ENCODE measurements at regions not wholly inside any gene's neighbourhood (a gene's known extent, or its start where the extent isn't known, plus 50 kb on each side); places are given as distances from the start of the nearest gene placed in this dataset.
"Not testable (repeated sequence)": the region's sequence is repeated elsewhere in the genome, so short reads cannot be mapped to it uniquely, and the experiment has no call there.

DNA sequence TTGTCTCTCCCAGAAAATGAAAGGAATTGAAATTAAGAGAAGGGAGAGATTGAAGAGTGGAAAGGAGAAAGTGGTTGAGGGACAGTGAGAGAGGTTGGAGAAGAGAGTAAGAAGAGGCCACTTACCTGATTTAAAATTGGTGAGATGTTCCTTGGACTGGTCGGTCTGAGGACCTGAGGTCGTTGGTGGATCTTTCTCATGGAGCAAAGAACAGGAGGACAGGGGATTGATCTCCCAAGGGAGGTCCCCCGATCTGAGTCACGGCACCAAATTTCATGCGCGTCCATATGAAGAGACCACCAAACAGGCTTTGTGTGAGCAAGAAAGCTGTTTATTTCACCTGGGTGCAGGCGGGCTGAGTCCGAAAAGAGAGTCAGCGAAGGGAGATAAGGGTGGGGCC is 415.7 kb upstream of the EPHA7 start:
- WGBS, 2 donors: 79 to 85% methylated on average over 7 to 9 of the region's 9 CpGs
- not testable (repeated sequence) for H3K4me3 ChIP-seq; ATAC-seq (ENCODE audit: insufficient read depth, low FRiP score); H3K9me3 ChIP-seq (ENCODE audit: control insufficient read depth in 4 of 4, insufficient read depth in 3 of 4, low read length in 3 of 4); H3K36me3 ChIP-seq (ENCODE audit: control insufficient read depth in 4 of 4, insufficient read depth in 4 of 4, low read length in 4 of 4); H3K4me1 ChIP-seq (ENCODE audit: control insufficient read depth in 5 of 5, insufficient read depth in 5 of 5, low read length in 5 of 5); DNase-seq; H3K27ac ChIP-seq (ENCODE audit: low read depth in 1 of 2, low read length in 1 of 2); H3K9ac ChIP-seq (ENCODE audit: insufficient read depth in 1 of 2, low read length in 2 of 2); H3K27me3 ChIP-seq (ENCODE audit: control insufficient read depth in 3 of 3, insufficient read depth in 3 of 3, low read length in 2 of 3)

- not testable (repeated sequence) for H3K4me3 ChIP-seq; DNase-seq; H3K27me3 ChIP-seq (ENCODE audit: control insufficient read depth in 3 of 3, insufficient read depth in 3 of 3, low read length in 2 of 3); H3K9me3 ChIP-seq (ENCODE audit: control insufficient read depth in 4 of 4, insufficient read depth in 3 of 4, low read length in 3 of 4); H3K27ac ChIP-seq (ENCODE audit: low read depth in 1 of 2, low read length in 1 of 2); H3K36me3 ChIP-seq (ENCODE audit: control insufficient read depth in 4 of 4, insufficient read depth in 4 of 4, low read length in 4 of 4); H3K4me1 ChIP-seq (ENCODE audit: control insufficient read depth in 5 of 5, insufficient read depth in 5 of 5, low read length in 5 of 5); H3K9ac ChIP-seq (ENCODE audit: insufficient read depth in 1 of 2, low read length in 2 of 2); ATAC-seq (ENCODE audit: insufficient read depth, low FRiP score)
- WGBS, 2 donors: 77 to 83% methylated on average over 4 to 12 of the region's 12 CpGs
Measured at GRCh38 chr6:93833326-93833725, 414.0 kb upstream of the EPHA7 start.

DNA sequence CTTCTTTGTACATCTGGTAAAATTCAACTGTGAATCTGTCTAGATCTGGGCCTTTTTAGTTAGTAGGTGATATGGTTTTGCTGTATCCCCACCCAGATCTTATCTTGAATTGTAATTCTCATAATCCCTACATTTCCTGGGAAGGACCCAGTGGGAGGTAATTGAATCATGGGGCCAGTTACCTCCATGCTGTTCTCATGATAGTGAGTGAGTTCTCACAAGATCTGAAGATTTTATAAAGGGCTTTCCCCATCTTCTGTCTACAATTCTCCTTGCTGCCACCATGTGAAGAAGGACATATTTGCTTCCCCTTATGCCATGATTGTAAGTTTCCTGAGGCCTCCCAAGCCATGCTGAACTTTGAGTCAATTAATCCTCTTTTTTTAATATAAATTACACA is 410.4 kb upstream of the EPHA7 start:
- DNase-seq; ATAC-seq (ENCODE audit: insufficient read depth, low FRiP score); H3K36me3 ChIP-seq (ENCODE audit: control insufficient read depth in 4 of 4, insufficient read depth in 4 of 4, low read length in 4 of 4); H3K27ac ChIP-seq (ENCODE audit: low read depth in 1 of 2, low read length in 1 of 2); H3K4me3 ChIP-seq; H3K27me3 ChIP-seq (ENCODE audit: control insufficient read depth in 3 of 3, insufficient read depth in 3 of 3, low read length in 2 of 3); H3K9ac ChIP-seq (ENCODE audit: insufficient read depth in 1 of 2, low read length in 2 of 2); H3K9me3 ChIP-seq (ENCODE audit: control insufficient read depth in 4 of 4, insufficient read depth in 3 of 4, low read length in 3 of 4); H3K4me1 ChIP-seq (ENCODE audit: control insufficient read depth in 5 of 5, insufficient read depth in 5 of 5, low read length in 5 of 5): not testable (repeated sequence)

GRCh38 chr6:93829009-93829408 is 409.6 kb upstream of the EPHA7 start:
- Histone ChIP-seq H3K9me3 (ENCODE audit: control insufficient read depth in 4 of 4, insufficient read depth in 3 of 4, low read length in 3 of 4) (no peaks in the 10 kb centered on the region), H3K4me3 (no peak overlapping the region), H3K36me3 (ENCODE audit: control insufficient read depth in 4 of 4, insufficient read depth in 4 of 4, low read length in 4 of 4) (no peaks in the 10 kb centered on the region), H3K9ac (ENCODE audit: insufficient read depth in 1 of 2, low read length in 2 of 2) (no peak overlapping the region), H3K27ac (ENCODE audit: low read depth in 1 of 2, low read length in 1 of 2) (no peak overlapping the region), H3K27me3 (ENCODE audit: control insufficient read depth in 3 of 3, insufficient read depth in 3 of 3, low read length in 2 of 3) (no peaks in the 10 kb centered on the region), H3K4me1 (ENCODE audit: control insufficient read depth in 5 of 5, insufficient read depth in 5 of 5, low read length in 5 of 5) (no peaks in the 10 kb centered on the region)
- no peak for DNase-seq
- WGBS, 2 donors: 90 to 97% methylated on average over 1 of the region's 1 CpG
- ATAC-seq (ENCODE audit: insufficient read depth, low FRiP score): no peak
- TF ChIP-seq, protein P1, sequence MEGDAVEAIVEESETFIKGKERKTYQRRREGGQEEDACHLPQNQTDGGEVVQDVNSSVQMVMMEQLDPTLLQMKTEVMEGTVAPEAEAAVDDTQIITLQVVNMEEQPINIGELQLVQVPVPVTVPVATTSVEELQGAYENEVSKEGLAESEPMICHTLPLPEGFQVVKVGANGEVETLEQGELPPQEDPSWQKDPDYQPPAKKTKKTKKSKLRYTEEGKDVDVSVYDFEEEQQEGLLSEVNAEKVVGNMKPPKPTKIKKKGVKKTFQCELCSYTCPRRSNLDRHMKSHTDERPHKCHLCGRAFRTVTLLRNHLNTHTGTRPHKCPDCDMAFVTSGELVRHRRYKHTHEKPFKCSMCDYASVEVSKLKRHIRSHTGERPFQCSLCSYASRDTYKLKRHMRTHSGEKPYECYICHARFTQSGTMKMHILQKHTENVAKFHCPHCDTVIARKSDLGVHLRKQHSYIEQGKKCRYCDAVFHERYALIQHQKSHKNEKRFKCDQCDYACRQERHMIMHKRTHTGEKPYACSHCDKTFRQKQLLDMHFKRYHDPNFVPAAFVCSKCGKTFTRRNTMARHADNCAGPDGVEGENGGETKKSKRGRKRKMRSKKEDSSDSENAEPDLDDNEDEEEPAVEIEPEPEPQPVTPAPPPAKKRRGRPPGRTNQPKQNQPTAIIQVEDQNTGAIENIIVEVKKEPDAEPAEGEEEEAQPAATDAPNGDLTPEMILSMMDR (IDR thresholded peaks at IDR 0.05; ENCODE audit: control extremely low read depth, extremely low read depth): no peak

DNA sequence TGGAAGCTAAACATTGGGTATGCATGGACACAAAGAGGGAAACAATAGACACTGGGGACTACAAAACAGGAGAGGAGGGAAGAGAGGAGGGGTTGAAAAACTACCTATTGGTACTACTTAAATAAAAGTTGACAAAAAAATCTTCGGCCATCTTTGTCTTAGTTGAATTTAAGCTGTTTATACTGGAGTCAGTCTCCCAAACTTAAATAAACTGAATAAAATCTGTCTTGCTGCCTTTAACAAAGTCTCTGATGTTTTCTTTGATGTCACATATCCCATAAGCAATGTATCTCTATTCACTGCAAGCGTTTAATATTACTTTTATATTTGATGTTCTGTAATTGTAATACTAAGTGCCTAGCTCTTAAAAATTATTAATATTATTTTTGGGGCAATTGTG is 409.2 kb upstream of the EPHA7 start:
- Histone ChIP-seq H3K9ac (ENCODE audit: insufficient read depth in 1 of 2, low read length in 2 of 2) (no peak overlapping the region), H3K27ac (ENCODE audit: low read depth in 1 of 2, low read length in 1 of 2) (no peak overlapping the region), H3K9me3 (ENCODE audit: control insufficient read depth in 4 of 4, insufficient read depth in 3 of 4, low read length in 3 of 4) (no peaks in the 10 kb centered on the region), H3K27me3 (ENCODE audit: control insufficient read depth in 3 of 3, insufficient read depth in 3 of 3, low read length in 2 of 3) (no peaks in the 10 kb centered on the region), H3K36me3 (ENCODE audit: control insufficient read depth in 4 of 4, insufficient read depth in 4 of 4, low read length in 4 of 4) (no peaks in the 10 kb centered on the region), H3K4me1 (ENCODE audit: control insufficient read depth in 5 of 5, insufficient read depth in 5 of 5, low read length in 5 of 5) (no peaks in the 10 kb centered on the region), H3K4me3 (no peak overlapping the region)
- DNase-seq (no peak), ATAC-seq (ENCODE audit: insufficient read depth, low FRiP score) (no peak)
- TF ChIP-seq, protein P1 (IDR thresholded peaks at IDR 0.05; ENCODE audit: control extremely low read depth, extremely low read depth): no peak
- WGBS, 2 donors: 83 to 86% methylated on average over 2 of the region's 2 CpGs
